GM10266 (cell line): ENCODE measurements at regions not wholly inside any gene's neighbourhood (a gene's known extent, or its start where the extent isn't known, plus 50 kb on each side); places are given as distances from the start of the nearest gene placed in this dataset.

ENCODE experiments used
- DNase-seq: peaks from one replicate; pipeline ENCODE4 v3.0.0; 2012; ENCODE audit errors: extremely low spot score
- TF ChIP-seq, protein P1 (sequence below): IDR thresholded peaks from 2 replicates; pipeline ENCODE4 v1.5.1; 2012; ENCODE audit warnings: mild to moderate bottlenecking, low read depth; ENCODE audit not compliant: control insufficient read depth, insufficient read depth; ENCODE audit errors: missing control alignments

DNA sequence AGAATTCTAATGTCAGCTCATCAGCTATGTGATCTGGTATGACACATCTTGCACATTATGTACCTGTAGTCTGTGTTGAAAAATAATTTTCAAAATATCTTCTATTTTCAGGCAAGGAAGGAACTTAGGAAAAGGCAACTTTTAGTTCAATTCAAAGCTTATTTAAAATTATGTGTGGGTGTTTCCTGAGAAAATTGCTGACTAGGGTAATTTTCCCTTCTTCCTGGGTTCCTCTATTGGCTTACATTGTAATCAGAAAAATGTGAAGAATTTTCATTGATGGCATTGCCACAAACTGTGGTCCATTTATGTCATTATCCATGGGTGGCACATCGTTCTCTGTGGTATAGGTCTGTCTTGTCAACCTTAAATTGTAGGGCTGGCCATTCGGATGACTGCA is 328.7 kb upstream of the SGCD start:
- DNase-seq = no peak
- TF ChIP-seq, protein P1, sequence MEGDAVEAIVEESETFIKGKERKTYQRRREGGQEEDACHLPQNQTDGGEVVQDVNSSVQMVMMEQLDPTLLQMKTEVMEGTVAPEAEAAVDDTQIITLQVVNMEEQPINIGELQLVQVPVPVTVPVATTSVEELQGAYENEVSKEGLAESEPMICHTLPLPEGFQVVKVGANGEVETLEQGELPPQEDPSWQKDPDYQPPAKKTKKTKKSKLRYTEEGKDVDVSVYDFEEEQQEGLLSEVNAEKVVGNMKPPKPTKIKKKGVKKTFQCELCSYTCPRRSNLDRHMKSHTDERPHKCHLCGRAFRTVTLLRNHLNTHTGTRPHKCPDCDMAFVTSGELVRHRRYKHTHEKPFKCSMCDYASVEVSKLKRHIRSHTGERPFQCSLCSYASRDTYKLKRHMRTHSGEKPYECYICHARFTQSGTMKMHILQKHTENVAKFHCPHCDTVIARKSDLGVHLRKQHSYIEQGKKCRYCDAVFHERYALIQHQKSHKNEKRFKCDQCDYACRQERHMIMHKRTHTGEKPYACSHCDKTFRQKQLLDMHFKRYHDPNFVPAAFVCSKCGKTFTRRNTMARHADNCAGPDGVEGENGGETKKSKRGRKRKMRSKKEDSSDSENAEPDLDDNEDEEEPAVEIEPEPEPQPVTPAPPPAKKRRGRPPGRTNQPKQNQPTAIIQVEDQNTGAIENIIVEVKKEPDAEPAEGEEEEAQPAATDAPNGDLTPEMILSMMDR = no peak

DNA sequence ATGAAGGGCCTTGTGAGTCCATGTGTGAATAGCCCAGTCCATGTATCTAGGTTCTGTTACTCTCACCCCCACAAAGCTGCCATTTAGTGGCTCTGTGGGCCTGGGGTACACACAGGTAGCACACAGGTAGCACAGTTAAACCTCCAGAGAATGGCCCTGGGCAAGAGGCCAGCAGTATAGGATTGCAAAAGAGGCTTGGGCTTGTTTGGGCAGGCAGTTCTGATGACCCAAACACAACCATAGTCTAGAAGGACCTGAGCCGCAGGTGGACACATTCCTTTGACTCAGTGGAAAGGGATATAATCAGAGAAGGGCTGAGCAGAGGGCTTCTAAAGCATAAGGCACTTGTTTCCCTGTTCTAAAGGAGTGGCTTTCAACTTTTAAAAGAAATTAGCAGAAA is 326.8 kb upstream of the SGCD start:
- TF ChIP-seq, protein P1 = no peak
- no peak for DNase-seq

DNA sequence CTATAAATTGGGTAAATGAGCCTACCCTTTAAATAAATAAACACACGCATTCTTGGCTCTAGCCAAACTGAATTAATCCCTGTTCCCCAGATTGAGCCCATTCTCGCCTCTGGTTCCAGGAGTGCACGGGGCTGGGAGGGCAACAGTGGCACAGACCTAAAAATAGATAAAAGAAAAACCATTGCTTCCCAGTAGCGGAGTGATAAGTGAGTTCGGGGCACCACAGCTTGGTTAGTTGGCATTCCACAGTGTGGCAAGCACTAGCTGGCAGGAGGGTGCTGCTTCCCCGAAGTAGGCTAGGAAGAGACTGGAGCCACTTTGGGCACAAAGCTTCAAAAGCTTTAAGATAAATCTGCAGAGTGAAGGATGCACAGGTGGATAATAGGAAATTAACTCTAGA is 322.2 kb upstream of the SGCD start:
- DNase-seq = no peak
- TF ChIP-seq, protein P1 = no peak

DNA sequence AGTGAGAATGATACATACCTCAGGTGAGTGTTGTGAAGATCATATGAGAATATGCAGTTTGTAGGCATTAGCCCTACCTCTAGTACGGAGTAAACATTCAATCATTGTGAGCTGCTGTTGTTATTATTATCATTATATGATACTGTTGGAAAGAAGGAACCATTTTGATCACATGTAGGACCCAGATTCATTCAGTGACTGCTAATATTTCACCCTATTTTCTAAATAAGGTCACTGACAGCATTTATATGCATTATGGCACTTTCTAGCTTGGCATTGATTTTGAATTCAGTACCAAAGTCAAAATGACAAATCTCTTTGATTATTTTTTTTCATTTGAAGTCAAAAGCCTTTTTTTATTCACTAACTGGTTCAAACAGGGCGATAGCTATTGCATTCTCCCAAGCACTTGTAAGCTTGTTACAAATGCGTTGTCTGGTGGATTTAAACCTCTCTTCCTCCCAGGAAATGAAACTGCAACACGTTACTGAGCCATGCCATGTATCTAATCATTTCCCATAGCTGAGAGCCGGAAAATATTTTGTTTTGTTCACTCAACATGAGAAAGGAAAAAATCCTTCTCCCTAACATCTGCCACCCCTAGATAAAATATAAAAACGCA is 320.8 kb upstream of the SGCD start:
- DNase-seq = no peak
- TF ChIP-seq, protein P1 = no peak

DNA sequence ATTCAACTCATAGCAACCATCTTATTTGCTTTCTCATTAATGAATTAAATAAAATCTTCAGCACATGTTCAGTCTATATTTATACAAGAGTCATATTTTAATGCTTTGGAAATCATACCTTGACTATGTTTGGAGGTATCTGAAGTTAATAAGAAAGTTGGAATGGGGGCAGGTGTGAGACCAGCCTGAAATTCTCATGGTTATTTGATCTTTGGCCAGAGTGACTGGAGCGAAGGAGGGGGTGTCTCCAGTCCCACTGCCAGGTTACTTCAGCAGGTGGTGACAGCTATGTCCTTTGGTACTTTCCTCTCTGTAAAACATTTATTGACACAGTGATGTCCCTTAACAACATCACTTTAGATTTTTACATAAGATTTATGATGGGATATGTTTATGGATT is 318.1 kb upstream of the SGCD start:
- TF ChIP-seq, protein P1 = no peak
- DNase-seq = no peak

DNA sequence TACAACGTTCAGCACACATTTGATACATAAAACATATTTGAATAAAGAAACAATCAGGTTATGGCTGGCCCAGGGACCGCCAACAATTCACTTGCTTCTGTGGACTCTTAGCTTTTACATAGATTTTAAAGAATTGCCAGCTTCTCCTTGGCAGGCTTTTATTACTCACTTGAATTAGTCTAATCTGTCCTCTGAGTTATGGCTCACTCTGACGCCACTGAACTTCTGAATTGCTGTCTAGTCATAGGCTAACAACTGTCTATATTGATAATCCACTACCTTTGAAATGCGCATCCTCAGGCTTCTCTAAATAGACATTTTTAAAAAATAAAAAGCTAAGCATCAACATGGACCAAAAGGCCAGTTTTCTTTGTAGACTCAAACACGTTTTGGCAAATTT is 317.4 kb upstream of the SGCD start:
- TF ChIP-seq, protein P1 = no peak
- DNase-seq = no peak

DNA sequence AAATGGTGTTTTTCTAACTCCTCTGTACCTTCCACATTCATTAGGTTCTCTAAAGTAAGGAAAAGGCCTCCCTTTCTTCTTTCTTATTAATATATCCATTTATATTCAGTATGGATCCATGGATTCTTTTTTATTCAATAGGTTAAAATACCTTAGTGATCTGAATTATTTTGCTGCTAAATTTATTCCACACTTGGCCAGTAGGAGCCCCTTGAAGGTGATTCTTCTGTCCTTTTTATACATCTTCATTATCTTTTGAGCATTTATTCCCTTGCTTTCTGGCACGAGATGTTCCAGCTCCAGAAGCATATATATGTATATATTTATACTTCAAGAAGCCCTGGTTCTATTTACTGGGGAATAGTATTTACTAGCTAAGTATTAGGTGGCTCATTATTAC is 311.8 kb upstream of the SGCD start:
- no peak for DNase-seq
- TF ChIP-seq, protein P1 = no peak
